GM23338 (cell line): ENCODE measurements at regions not wholly inside any gene's neighbourhood (a gene's known extent, or its start where the extent isn't known, plus 50 kb on each side); places are given as distances from the start of the nearest gene placed in this dataset.
A peak's percentile ranks its signal among the peaks of the same experiment; 100 is the strongest.

Experiments
- ATAC-seq: fragments of 200-7000 bp; cut with Tn5 transposase; 3 replicates; pipeline ENCODE4 v1.9.1; 2020
- DNase-seq: peaks from one replicate; pipeline ENCODE4 v3.0.0-alpha.2; 2015; ENCODE audit warnings: low spot score
- H2AFZ ChIP-seq: fragments of 200-600 bp; sonication (generic); 2 replicates; pipeline ENCODE4 v1.8.0; 2016; ENCODE audit warnings: antibody characterized with exemption, mild to moderate bottlenecking, moderate library complexity
- H3F3A ChIP-seq: fragments of 200-600 bp; sonication (generic); replicated peaks from 2 replicates; pipeline ENCODE4 v1.8.0; 2017; ENCODE audit warnings: antibody characterized with exemption, mixed run types, low read depth
- H3K27ac ChIP-seq: fragments of 200-600 bp; sonication (generic); 2 replicates; pipeline ENCODE4 v1.6.1; 2016; ENCODE audit warnings: low read depth
- H3K27me3 ChIP-seq: fragments of 200-600 bp; sonication (generic); 2 replicates; pipeline ENCODE4 v1.8.0; 2016; ENCODE audit warnings: mild to moderate bottlenecking, mixed run types, moderate library complexity; ENCODE audit not compliant: insufficient read depth
- H3K36me3 ChIP-seq: fragments of 200-600 bp; sonication (generic); 2 replicates; pipeline ENCODE4 v1.8.0; 2016; ENCODE audit warnings: mild to moderate bottlenecking; ENCODE audit not compliant: insufficient read depth
- H3K4me1 ChIP-seq: fragments of 200-600 bp; sonication (generic); 2 replicates; pipeline ENCODE4 v1.8.0; 2016; ENCODE audit warnings: mild to moderate bottlenecking, moderate library complexity; ENCODE audit not compliant: insufficient read depth
- H3K4me2 ChIP-seq: fragments of 200-600 bp; sonication (generic); 2 replicates; pipeline ENCODE4 v1.7.1; 2017; ENCODE audit warnings: mixed run types
- H3K4me3 ChIP-seq: fragments of 200-600 bp; sonication (generic); 2 replicates; pipeline ENCODE4 v1.6.1; 2016; ENCODE audit warnings: mixed run types
- H3K79me2 ChIP-seq: fragments of 200-600 bp; sonication (generic); replicated peaks from 2 replicates; pipeline ENCODE4 v1.8.0; 2017; ENCODE audit warnings: mild to moderate bottlenecking; ENCODE audit not compliant: insufficient read depth
- H3K9me2 ChIP-seq: fragments of 200-600 bp; sonication (generic); 2 replicates; pipeline ENCODE4 v1.8.0; 2017; ENCODE audit not compliant: insufficient read depth
- H4K20me1 ChIP-seq: fragments of 200-600 bp; sonication (generic); replicated peaks from 2 replicates; pipeline ENCODE4 v1.8.0; 2017; ENCODE audit warnings: mild to moderate bottlenecking; ENCODE audit not compliant: insufficient read depth
- H3K27ac Mint-ChIP-seq: 2 replicates; pipeline ENCODE4 v1.8.0; 2020; ENCODE audit warnings: inconsistent platforms, mild to moderate bottlenecking, moderate library complexity, mixed read lengths
- H3K27me3 Mint-ChIP-seq: 3 replicates; pipeline ENCODE4 v1.8.0; 2022; ENCODE audit warnings: low read depth, mild to moderate bottlenecking, moderate library complexity, mixed read lengths, inconsistent platforms; ENCODE audit not compliant: insufficient read depth, poor library complexity
- H3K36me3 Mint-ChIP-seq: 3 replicates; pipeline ENCODE4 v1.8.0; 2021; ENCODE audit warnings: low read depth, mild to moderate bottlenecking, inconsistent platforms, moderate library complexity, mixed read lengths
- H3K4me1 Mint-ChIP-seq: 3 replicates; pipeline ENCODE4 v1.8.0; 2020; ENCODE audit warnings: mild to moderate bottlenecking, inconsistent platforms, mixed read lengths
- H3K4me3 Mint-ChIP-seq: 3 replicates; pipeline ENCODE4 v1.8.0; 2021; ENCODE audit warnings: moderate library complexity, mild to moderate bottlenecking, inconsistent platforms, mixed read lengths
- H3K9me3 Mint-ChIP-seq: 3 replicates; pipeline ENCODE4 v1.8.0; 2020; ENCODE audit warnings: moderate library complexity, mild to moderate bottlenecking, inconsistent platforms, mixed read lengths
- JUNB ChIP-seq: IDR thresholded peaks from one replicate; pipeline ENCODE4 v1.6.1; 2016; ENCODE audit warnings: antibody characterized with exemption; ENCODE audit not compliant: unreplicated experiment
- POLR2AphosphoS5 ChIP-seq: IDR thresholded peaks from 2 replicates; pipeline ENCODE4 v1.6.1; 2016; ENCODE audit warnings: antibody characterized with exemption, low read depth
- ZNF114 ChIP-seq: fragments of 250-450 bp; sonication (Bioruptor Pico); IDR thresholded peaks from 2 replicates; pipeline ENCODE4 v1.5.0; 2020; ENCODE audit warnings: mild to moderate bottlenecking, moderate library complexity
- TF ChIP-seq, protein P1 (sequence below), 2 experiments: fragments of 200-600 bp in 1 of 2; sonication (generic) in 1 of 2; conservative IDR thresholded peaks; 2 replicates each; pipeline versions ENCODE4 v1.5.1 to v1.6.1; 2016 to 2017; ENCODE audit warnings: antibody characterized with exemption in 2 of 2, low read depth in 2 of 2, mild to moderate bottlenecking in 2 of 2, moderate library complexity in 1 of 2
- TF ChIP-seq, protein P2 (sequence below): IDR thresholded peaks from one replicate; pipeline ENCODE4 v1.6.1; 2018; ENCODE audit warnings: antibody characterized with exemption; ENCODE audit not compliant: unreplicated experiment

DNA sequence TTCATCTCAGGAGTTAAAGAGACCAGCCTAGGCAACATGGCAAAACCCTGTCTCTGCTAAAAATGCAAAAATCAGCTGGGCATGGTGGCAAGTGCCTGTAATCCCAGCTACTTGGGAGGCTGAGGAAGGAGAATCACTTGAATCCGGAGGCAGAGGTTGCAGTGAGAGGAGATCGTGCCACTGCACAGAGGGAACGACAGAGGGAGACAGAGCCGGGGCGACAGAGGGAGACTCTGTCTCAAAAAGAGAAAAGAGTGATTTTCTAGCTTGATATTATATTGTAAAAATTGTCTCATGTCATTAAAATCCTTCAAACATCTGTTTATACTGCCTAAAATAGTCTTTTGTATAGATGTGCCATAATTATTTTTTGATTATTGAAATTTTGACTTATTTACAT is 225.4 kb upstream of the AGA start:
- Mint-ChIP-seq H3K4me3 (no peak overlapping the region), H3K36me3 (peaks cover 11% of the 10 kb centered on the region), H3K9me3 (peaks cover 13% of the 10 kb centered on the region), H3K27me3 (peaks cover 2% of the 10 kb centered on the region), H3K27ac (no peak overlapping the region), H3K4me1 (no peaks in the 10 kb centered on the region)
- DNase-seq = no peak
- no peak overlapping the region for H2AFZ ChIP-seq
- no peaks in the 10 kb centered on the region for H3F3A ChIP-seq
- H3K9me2 ChIP-seq = no peaks in the 10 kb centered on the region; the same call in 1 of the 2 replicates
- H3K4me3 ChIP-seq = no peak overlapping the region
- no peaks in the 10 kb centered on the region for H3K79me2 ChIP-seq
- 0 out of 2 replicates have a peak, but pooled peaks cover 6% of the 10 kb centered on the region for H3K4me1 ChIP-seq
- TF ChIP-seq, protein P1, sequence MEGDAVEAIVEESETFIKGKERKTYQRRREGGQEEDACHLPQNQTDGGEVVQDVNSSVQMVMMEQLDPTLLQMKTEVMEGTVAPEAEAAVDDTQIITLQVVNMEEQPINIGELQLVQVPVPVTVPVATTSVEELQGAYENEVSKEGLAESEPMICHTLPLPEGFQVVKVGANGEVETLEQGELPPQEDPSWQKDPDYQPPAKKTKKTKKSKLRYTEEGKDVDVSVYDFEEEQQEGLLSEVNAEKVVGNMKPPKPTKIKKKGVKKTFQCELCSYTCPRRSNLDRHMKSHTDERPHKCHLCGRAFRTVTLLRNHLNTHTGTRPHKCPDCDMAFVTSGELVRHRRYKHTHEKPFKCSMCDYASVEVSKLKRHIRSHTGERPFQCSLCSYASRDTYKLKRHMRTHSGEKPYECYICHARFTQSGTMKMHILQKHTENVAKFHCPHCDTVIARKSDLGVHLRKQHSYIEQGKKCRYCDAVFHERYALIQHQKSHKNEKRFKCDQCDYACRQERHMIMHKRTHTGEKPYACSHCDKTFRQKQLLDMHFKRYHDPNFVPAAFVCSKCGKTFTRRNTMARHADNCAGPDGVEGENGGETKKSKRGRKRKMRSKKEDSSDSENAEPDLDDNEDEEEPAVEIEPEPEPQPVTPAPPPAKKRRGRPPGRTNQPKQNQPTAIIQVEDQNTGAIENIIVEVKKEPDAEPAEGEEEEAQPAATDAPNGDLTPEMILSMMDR (conservative IDR thresholded peaks at IDR 0.05; ENCODE audit: low read depth in 2 of 2) = peak; percentile 30 to 58; a peak in 3 of 4 replicates
- TF ChIP-seq, protein P2, sequence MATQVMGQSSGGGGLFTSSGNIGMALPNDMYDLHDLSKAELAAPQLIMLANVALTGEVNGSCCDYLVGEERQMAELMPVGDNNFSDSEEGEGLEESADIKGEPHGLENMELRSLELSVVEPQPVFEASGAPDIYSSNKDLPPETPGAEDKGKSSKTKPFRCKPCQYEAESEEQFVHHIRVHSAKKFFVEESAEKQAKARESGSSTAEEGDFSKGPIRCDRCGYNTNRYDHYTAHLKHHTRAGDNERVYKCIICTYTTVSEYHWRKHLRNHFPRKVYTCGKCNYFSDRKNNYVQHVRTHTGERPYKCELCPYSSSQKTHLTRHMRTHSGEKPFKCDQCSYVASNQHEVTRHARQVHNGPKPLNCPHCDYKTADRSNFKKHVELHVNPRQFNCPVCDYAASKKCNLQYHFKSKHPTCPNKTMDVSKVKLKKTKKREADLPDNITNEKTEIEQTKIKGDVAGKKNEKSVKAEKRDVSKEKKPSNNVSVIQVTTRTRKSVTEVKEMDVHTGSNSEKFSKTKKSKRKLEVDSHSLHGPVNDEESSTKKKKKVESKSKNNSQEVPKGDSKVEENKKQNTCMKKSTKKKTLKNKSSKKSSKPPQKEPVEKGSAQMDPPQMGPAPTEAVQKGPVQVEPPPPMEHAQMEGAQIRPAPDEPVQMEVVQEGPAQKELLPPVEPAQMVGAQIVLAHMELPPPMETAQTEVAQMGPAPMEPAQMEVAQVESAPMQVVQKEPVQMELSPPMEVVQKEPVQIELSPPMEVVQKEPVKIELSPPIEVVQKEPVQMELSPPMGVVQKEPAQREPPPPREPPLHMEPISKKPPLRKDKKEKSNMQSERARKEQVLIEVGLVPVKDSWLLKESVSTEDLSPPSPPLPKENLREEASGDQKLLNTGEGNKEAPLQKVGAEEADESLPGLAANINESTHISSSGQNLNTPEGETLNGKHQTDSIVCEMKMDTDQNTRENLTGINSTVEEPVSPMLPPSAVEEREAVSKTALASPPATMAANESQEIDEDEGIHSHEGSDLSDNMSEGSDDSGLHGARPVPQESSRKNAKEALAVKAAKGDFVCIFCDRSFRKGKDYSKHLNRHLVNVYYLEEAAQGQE = no peak
- no peaks in the 10 kb centered on the region for H4K20me1 ChIP-seq
- H3K27ac ChIP-seq = no peak overlapping the region
- ATAC-seq = no peak
- H3K4me2 ChIP-seq = no peak overlapping the region
- H3K27me3 ChIP-seq = no peaks in the 10 kb centered on the region
- no peaks in the 10 kb centered on the region for H3K36me3 ChIP-seq

DNA sequence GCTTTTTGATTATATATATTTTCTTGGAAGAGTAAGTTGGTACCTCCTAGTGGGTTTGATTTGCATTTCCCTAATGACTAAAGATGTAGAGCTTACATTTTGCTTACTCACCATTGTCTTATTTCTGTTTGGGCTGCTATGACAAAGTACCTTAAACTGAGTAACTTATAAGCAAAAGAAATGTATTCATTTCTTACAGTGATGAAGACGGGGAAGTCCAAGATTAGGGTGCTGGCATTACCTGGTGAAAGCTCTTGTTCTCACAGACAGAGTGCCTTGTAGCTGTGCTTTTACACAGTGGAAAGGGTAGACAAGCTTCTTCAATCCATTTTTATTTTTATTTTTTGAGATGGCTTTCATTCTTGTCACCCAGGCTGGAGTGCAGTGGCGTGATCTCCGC is 229.2 kb upstream of the AGA start:
- H3K36me3 Mint-ChIP-seq = peaks cover 3% of the 10 kb centered on the region; the same call in 1 of the 3 replicates
- no peaks in the 10 kb centered on the region for H3K9me3 Mint-ChIP-seq
- H3K4me1 Mint-ChIP-seq = no peaks in the 10 kb centered on the region
- no peak overlapping the region for H3K4me3 Mint-ChIP-seq
- H3K27me3 Mint-ChIP-seq = peaks cover 2% of the 10 kb centered on the region
- Histone ChIP-seq H3K27me3 (no peaks in the 10 kb centered on the region), H3K36me3 (no peaks in the 10 kb centered on the region), H3K27ac (no peak overlapping the region), H3K4me1 (no peaks in the 10 kb centered on the region), H3K9me2 (no peaks in the 10 kb centered on the region; the same call in 1 of the 2 replicates), H3K4me2 (no peak overlapping the region), H4K20me1 (no peaks in the 10 kb centered on the region), H3F3A (no peaks in the 10 kb centered on the region), H3K79me2 (no peaks in the 10 kb centered on the region), H3K4me3 (no peak overlapping the region), H2AFZ (0 out of 2 replicates have a peak overlapping the region, but pooled peaks have one; percentile 64)
- DNase-seq (no peak), ATAC-seq (no peak)
- TF ChIP-seq ZNF114 (CRISPR knock-in tag) = no peak
- no peak overlapping the region for H3K27ac Mint-ChIP-seq

DNA sequence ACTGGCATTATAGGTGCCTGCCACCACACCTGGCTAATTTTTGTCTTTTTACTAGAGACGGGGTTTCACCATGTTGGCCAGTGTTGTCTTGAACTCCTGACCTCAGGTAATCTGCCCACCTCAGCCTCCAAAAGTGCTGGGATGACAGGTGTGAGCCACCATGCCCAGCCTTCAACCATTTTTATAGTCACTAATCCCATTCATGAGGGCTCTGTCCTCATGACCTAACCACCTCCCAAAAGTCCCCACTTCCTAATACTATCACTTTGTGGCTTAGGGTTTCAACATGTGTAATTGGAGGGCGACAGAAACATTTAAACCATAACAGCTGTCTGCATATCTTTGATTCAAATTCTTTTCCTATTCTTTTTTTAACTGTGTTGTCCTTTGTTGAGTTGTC is 229.6 kb upstream of the AGA start:
- DNase-seq (no peak), ATAC-seq (no peak)
- Histone ChIP-seq H3K79me2 (no peaks in the 10 kb centered on the region), H3K4me3 (no peak overlapping the region), H3K4me2 (no peak overlapping the region), H3K27ac (no peak overlapping the region), H4K20me1 (no peaks in the 10 kb centered on the region), H2AFZ (no peak overlapping the region), H3K36me3 (no peaks in the 10 kb centered on the region), H3K4me1 (no peaks in the 10 kb centered on the region), H3K9me2 (no peaks in the 10 kb centered on the region), H3F3A (no peaks in the 10 kb centered on the region), H3K27me3 (no peaks in the 10 kb centered on the region)
- Mint-ChIP-seq H3K4me1 (no peaks in the 10 kb centered on the region), H3K4me3 (no peak overlapping the region), H3K27me3 (peaks cover 2% of the 10 kb centered on the region), H3K36me3 (peaks cover under 1% of the 10 kb centered on the region; the same call in 1 of the 3 replicates), H3K9me3 (no peaks in the 10 kb centered on the region), H3K27ac (no peak overlapping the region)
- TF ChIP-seq, protein P1 (conservative IDR thresholded peaks at IDR 0.05; ENCODE audit: low read depth in 2 of 2) = no peak
- no peak for TF ChIP-seq ZNF114 (CRISPR knock-in tag)
- no peak for TF ChIP-seq JUNB
- TF ChIP-seq POLR2AphosphoS5 = no peak
